HL-60 (cell line): ENCODE measurements at regions not wholly inside any gene's neighbourhood (a gene's known extent, or its start where the extent isn't known, plus 50 kb on each side); places are given as distances from the start of the nearest gene placed in this dataset.

ENCODE experiments used
- DNase-seq, 2 experiments: peaks; one replicate each; pipeline ENCODE4 v3.0.0-alpha.2; 2010 to 2020; ENCODE audit warnings: low read depth in 1 of 2, low spot score in 1 of 2
- H3K27ac ChIP-seq: fragments of 250-450 bp; sonication (Bioruptor Pico); replicated peaks from 2 replicates; pipeline ENCODE4 v1.5.1; 2020; ENCODE audit warnings: mild to moderate bottlenecking, moderate library complexity
- H3K27me3 ChIP-seq: fragments of 250-450 bp; sonication (Bioruptor Pico); 2 replicates; pipeline ENCODE4 v1.5.1; 2021; ENCODE audit warnings: mild to moderate bottlenecking, moderate library complexity; ENCODE audit not compliant: insufficient read depth, poor library complexity, severe bottlenecking
- H3K4me3 ChIP-seq: replicated peaks from 2 replicates; pipeline ENCODE4 v1.5.1; 2011; ENCODE audit warnings: mild to moderate bottlenecking, control low read depth, low read length; ENCODE audit not compliant: insufficient read depth
- GABPA ChIP-seq: IDR thresholded peaks from 2 replicates; pipeline ENCODE4 v1.6.1; 2012; ENCODE audit warnings: low read depth
- POLR2AphosphoS5 ChIP-seq: IDR thresholded peaks from 2 replicates; pipeline ENCODE4 v1.6.1; 2012; ENCODE audit warnings: low read depth
- REST ChIP-seq: IDR thresholded peaks from 2 replicates; pipeline ENCODE4 v1.6.1; 2012; ENCODE audit warnings: low read depth; ENCODE audit not compliant: insufficient replicate concordance
- SPI1 ChIP-seq: IDR thresholded peaks from 2 replicates; pipeline ENCODE4 v1.6.1; 2012; ENCODE audit warnings: low read depth, mild to moderate bottlenecking, borderline replicate concordance
- TF ChIP-seq, protein P1 (sequence below): IDR thresholded peaks from one replicate; pipeline ENCODE4 v1.5.1; 2011; ENCODE audit warnings: low read length, control low read depth, inconsistent platforms; ENCODE audit not compliant: insufficient read depth

DNA sequence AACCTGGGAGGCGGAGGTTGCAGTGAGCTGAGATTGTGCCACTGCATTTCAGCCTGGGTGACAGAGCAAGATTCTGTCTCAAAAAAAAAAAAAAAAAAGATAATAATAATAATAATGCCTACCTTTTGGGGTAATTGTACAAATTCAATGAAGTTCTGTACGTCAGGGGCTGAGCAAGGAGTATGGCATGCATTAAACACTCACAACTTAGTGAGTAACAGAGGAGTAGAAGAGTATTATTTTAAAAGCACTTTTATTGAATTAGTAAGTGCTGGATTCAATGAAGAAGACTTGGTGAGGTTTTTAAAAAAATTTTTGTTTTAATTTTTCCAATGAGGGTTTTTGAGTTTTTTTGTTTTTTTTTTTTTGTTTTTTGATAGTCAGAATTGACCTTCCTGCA lies 783.6 kb upstream of the TBX3 start:
- no peak for TF ChIP-seq SPI1
- TF ChIP-seq, protein P1, sequence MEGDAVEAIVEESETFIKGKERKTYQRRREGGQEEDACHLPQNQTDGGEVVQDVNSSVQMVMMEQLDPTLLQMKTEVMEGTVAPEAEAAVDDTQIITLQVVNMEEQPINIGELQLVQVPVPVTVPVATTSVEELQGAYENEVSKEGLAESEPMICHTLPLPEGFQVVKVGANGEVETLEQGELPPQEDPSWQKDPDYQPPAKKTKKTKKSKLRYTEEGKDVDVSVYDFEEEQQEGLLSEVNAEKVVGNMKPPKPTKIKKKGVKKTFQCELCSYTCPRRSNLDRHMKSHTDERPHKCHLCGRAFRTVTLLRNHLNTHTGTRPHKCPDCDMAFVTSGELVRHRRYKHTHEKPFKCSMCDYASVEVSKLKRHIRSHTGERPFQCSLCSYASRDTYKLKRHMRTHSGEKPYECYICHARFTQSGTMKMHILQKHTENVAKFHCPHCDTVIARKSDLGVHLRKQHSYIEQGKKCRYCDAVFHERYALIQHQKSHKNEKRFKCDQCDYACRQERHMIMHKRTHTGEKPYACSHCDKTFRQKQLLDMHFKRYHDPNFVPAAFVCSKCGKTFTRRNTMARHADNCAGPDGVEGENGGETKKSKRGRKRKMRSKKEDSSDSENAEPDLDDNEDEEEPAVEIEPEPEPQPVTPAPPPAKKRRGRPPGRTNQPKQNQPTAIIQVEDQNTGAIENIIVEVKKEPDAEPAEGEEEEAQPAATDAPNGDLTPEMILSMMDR = no peak
- no peak for TF ChIP-seq POLR2AphosphoS5
- no peak for TF ChIP-seq GABPA
- TF ChIP-seq REST = no peak
- Histone ChIP-seq H3K4me3 (no peak overlapping the region), H3K27ac (no peak overlapping the region), H3K27me3 (no peaks in the 10 kb centered on the region)
- DNase-seq = no peak

DNA sequence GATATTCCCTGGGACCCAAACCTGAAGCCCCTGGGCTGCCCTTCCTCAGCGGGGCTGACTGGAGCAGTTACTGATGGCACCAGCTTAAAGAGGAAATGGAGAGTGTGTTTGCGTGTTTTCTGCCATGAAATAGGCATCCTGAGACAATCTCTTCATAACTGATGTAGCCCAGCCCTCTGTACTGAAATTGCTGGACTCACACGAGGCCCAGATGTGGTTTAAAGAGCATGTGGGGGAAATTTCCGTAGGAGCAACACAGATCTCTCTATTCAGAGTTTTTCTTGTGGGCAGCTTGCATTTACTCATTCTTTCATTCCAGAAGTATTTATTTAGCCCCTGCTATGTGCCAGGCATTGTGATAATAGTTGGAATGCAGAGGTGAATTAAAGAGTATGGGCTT lies 782.1 kb upstream of the TBX3 start:
- no peaks in the 10 kb centered on the region for H3K27me3 ChIP-seq
- TF ChIP-seq SPI1 (no peak), POLR2AphosphoS5 (no peak), GABPA (no peak), REST (no peak)
- TF ChIP-seq, protein P1 = no peak
- H3K4me3 ChIP-seq = no peak overlapping the region
- no peak for DNase-seq
- no peak overlapping the region for H3K27ac ChIP-seq

GRCh38 chr12:115464661-115465060 lies 780.7 kb upstream of the TBX3 start:
- TF ChIP-seq, protein P1 = no peak
- TF ChIP-seq POLR2AphosphoS5 (no peak), GABPA (no peak), REST (no peak), SPI1 (no peak)
- no peak overlapping the region for H3K27ac ChIP-seq
- H3K27me3 ChIP-seq = no peaks in the 10 kb centered on the region
- DNase-seq = no peak
- no peak overlapping the region for H3K4me3 ChIP-seq
